HG03521 (cell line): ENCODE measurements at regions not wholly inside any gene's neighbourhood (a gene's known extent, or its start where the extent isn't known, plus 50 kb on each side); places are given as distances from the start of the nearest gene placed in this dataset.

ENCODE experiments used
- ATAC-seq: cut with Tn5 transposase; IDR thresholded peaks from one replicate; pipeline ENCODE4 v1.9.1; 2021; ENCODE audit warnings: mild to moderate bottlenecking, moderate library complexity; ENCODE audit not compliant: unreplicated experiment

- no peak for ATAC-seq
These were observed 295.8 kb downstream of the GABRB3 start for GRCh38 chr15:26477044-26477443.

GRCh38 chr15:26475554-26475953 lies 297.3 kb downstream of the GABRB3 start:
- ATAC-seq: no peak

GRCh38 chr15:26472661-26473060 lies 300.2 kb downstream of the GABRB3 start:
- ATAC-seq: no peak

- no peak for ATAC-seq
These were observed 310.8 kb downstream of the GABRB3 start for GRCh38 chr15:26461847-26462608.

GRCh38 chr15:26460165-26460564 lies 312.7 kb downstream of the GABRB3 start:
- no peak for ATAC-seq

GRCh38 chr15:26455828-26456227 lies 317.0 kb downstream of the GABRB3 start:
- no peak for ATAC-seq

GRCh38 chr15:26453914-26454313 lies 319.0 kb downstream of the GABRB3 start:
- no peak for ATAC-seq

- ATAC-seq: no peak
These were observed 320.9 kb downstream of the GABRB3 start for GRCh38 chr15:26451995-26452394.

- no peak for ATAC-seq
These were observed 323.6 kb downstream of the GABRB3 start for GRCh38 chr15:26449291-26449690.

GRCh38 chr15:26443321-26443720 lies 329.5 kb downstream of the GABRB3 start:
- ATAC-seq: no peak

GRCh38 chr15:26442680-26443079 lies 330.2 kb downstream of the GABRB3 start:
- ATAC-seq: no peak

- no peak for ATAC-seq
These were observed 333.2 kb downstream of the GABRB3 start for GRCh38 chr15:26439681-26440080.

- ATAC-seq: no peak
These were observed 334.1 kb downstream of the GABRB3 start for GRCh38 chr15:26438718-26439117.

GRCh38 chr15:26438316-26438715 lies 334.6 kb downstream of the GABRB3 start:
- no peak for ATAC-seq

GRCh38 chr15:26433818-26434217 lies 339.0 kb downstream of the GABRB3 start:
- ATAC-seq: no peak

- ATAC-seq: no peak
These were observed 339.8 kb downstream of the GABRB3 start for GRCh38 chr15:26433060-26433459.

GRCh38 chr15:26421065-26421464 lies 351.8 kb downstream of the GABRB3 start:
- no peak for ATAC-seq

GRCh38 chr15:26395624-26396023 lies 377.2 kb downstream of the GABRB3 start:
- ATAC-seq: no peak

- ATAC-seq: no peak
These were observed 378.1 kb downstream of the GABRB3 start for GRCh38 chr15:26394801-26395200.

GRCh38 chr15:26392956-26393355 lies 379.9 kb downstream of the GABRB3 start:
- ATAC-seq: no peak

- ATAC-seq: no peak
These were observed 381.2 kb downstream of the GABRB3 start for GRCh38 chr15:26391567-26392194.

GRCh38 chr15:26382444-26383072 lies 390.3 kb downstream of the GABRB3 start:
- ATAC-seq: no peak
